SU-DHL-6 (cell line): ENCODE measurements at regions not wholly inside any gene's neighbourhood (a gene's known extent, or its start where the extent isn't known, plus 50 kb on each side); places are given as distances from the start of the nearest gene placed in this dataset.

Experiments used
- EZH2phosphoT487 ChIP-seq: fragments of 200-600 bp; sonication (generic), shearing (Covaris generic); conservative IDR thresholded peaks from 2 replicates; pipeline ENCODE4 v1.6.1; 2018; ENCODE audit warnings: mild to moderate bottlenecking, antibody characterized with exemption, low read length, moderate library complexity, mixed read lengths
- TF ChIP-seq, protein P1 (sequence below): fragments of 200-600 bp; sonication (generic); IDR thresholded peaks from one replicate; pipeline ENCODE4 v1.5.1; 2017; ENCODE audit warnings: antibody characterized with exemption, mild to moderate bottlenecking, low read length, moderate library complexity; ENCODE audit not compliant: insufficient read depth, poor library complexity, severe bottlenecking

DNA sequence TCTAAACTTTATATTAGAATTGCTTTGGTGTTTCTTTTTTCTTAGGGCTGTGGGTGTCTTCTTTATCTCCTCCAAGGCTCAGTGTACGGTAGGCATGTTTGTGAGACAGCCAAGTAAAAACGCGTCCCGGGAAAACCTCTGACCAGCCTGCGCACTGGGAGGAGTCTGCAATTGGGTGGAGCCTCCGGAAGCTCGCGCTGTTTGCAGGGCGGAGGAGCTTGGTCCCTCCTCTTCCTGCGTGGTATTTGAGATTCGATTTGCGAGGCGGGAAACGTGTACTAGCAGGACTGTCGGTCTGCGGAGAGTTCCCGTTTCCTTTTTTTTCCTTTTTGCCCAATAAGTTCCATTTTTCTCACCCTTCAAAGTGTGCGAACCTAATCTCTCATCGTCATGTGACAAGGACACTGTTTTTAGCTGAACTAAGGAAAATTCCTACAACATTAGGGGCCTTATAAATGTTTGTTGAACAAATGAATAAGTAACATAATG lies 182.1 kb upstream of the OTX2 start:
- TF ChIP-seq, protein P1, sequence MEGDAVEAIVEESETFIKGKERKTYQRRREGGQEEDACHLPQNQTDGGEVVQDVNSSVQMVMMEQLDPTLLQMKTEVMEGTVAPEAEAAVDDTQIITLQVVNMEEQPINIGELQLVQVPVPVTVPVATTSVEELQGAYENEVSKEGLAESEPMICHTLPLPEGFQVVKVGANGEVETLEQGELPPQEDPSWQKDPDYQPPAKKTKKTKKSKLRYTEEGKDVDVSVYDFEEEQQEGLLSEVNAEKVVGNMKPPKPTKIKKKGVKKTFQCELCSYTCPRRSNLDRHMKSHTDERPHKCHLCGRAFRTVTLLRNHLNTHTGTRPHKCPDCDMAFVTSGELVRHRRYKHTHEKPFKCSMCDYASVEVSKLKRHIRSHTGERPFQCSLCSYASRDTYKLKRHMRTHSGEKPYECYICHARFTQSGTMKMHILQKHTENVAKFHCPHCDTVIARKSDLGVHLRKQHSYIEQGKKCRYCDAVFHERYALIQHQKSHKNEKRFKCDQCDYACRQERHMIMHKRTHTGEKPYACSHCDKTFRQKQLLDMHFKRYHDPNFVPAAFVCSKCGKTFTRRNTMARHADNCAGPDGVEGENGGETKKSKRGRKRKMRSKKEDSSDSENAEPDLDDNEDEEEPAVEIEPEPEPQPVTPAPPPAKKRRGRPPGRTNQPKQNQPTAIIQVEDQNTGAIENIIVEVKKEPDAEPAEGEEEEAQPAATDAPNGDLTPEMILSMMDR = no peak
- no peak for TF ChIP-seq EZH2phosphoT487
